Mesothelial cell of epicardium (in vitro differentiated cells): ENCODE measurements at regions not wholly inside any gene's neighbourhood (a gene's known extent, or its start where the extent isn't known, plus 50 kb on each side); places are given as distances from the start of the nearest gene placed in this dataset.
A peak's percentile ranks its signal among the peaks of the same experiment; 100 is the strongest.

ENCODE experiments used
- DNase-seq, 2 experiments: peaks; one replicate each; pipeline ENCODE4 v3.0.0; 2021; ENCODE audit warnings: low spot score in 2 of 2; ENCODE audit not compliant: unreplicated experiment in 2 of 2
- H3K27ac Mint-ChIP-seq: 2 replicates; pipeline ENCODE4 v1.8.0; 2021; ENCODE audit warnings: mixed read lengths
- H3K27me3 Mint-ChIP-seq: 2 replicates; pipeline ENCODE4 v1.8.0; 2021; ENCODE audit warnings: low read depth, mixed read lengths
- H3K36me3 Mint-ChIP-seq: 2 replicates; pipeline ENCODE4 v1.8.0; 2021; ENCODE audit warnings: mixed read lengths
- H3K4me1 Mint-ChIP-seq: 2 replicates; pipeline ENCODE4 v1.8.0; 2021; ENCODE audit warnings: mixed read lengths
- H3K4me3 Mint-ChIP-seq: 2 replicates; pipeline ENCODE4 v1.8.0; 2021; ENCODE audit warnings: mild to moderate bottlenecking, moderate library complexity, mixed read lengths
- H3K9me3 Mint-ChIP-seq: 2 replicates; pipeline ENCODE4 v1.8.0; 2021; ENCODE audit warnings: mixed read lengths
- TF ChIP-seq, protein P1 (sequence below): fragments of 200-600 bp; sonication (generic); IDR thresholded peaks from one replicate; pipeline ENCODE4 v1.5.0; 2021; ENCODE audit warnings: antibody characterized with exemption; ENCODE audit not compliant: unreplicated experiment

DNA sequence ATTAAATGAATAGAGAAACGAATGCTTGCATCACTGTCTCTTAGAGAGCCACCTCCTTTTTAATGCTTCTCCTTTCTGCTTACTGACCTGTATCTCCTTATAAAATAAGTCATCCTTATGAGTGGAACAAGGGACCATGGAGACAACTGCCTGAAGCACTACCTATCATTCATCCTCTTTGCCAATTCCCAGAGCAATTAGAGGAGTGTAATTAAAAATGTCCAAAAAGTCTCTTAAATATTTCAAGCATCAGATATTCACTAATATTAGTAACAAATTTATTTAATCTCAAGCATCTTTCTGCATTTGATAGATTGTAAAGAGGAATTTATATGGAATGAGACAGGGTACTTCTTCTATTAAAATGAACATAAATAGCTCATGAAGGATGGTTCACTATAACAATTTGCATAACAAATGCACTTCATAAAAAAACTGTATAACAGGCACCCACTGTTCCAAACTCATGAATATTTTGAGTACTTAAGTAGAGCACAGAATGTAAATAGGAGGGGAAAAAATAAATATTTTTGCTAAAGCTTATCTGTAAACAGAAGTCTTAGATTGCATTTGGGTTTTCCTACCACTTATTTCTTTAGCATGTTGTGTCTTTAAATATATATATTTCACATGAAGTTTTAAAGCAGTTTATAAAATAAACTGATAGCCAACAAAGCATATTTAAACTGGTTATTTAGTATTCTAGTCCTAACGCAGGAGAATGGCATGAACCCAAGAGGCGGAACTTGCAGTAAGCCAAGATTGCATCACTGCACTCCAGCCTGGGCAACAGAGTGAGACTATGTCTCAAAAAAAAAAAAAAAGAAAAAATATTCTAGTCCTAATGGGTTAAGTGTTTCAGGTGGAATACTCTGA is 269.3 kb downstream of the TBL1XR1 start:
- no peak for DNase-seq
- peaks cover 12% of the 10 kb centered on the region for H3K4me1 Mint-ChIP-seq
- peaks cover 2% of the 10 kb centered on the region for H3K36me3 Mint-ChIP-seq
- TF ChIP-seq, protein P1, sequence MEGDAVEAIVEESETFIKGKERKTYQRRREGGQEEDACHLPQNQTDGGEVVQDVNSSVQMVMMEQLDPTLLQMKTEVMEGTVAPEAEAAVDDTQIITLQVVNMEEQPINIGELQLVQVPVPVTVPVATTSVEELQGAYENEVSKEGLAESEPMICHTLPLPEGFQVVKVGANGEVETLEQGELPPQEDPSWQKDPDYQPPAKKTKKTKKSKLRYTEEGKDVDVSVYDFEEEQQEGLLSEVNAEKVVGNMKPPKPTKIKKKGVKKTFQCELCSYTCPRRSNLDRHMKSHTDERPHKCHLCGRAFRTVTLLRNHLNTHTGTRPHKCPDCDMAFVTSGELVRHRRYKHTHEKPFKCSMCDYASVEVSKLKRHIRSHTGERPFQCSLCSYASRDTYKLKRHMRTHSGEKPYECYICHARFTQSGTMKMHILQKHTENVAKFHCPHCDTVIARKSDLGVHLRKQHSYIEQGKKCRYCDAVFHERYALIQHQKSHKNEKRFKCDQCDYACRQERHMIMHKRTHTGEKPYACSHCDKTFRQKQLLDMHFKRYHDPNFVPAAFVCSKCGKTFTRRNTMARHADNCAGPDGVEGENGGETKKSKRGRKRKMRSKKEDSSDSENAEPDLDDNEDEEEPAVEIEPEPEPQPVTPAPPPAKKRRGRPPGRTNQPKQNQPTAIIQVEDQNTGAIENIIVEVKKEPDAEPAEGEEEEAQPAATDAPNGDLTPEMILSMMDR: no peak
- H3K9me3 Mint-ChIP-seq: peaks cover 10% of the 10 kb centered on the region
- H3K27ac Mint-ChIP-seq: no peak overlapping the region
- no peaks in the 10 kb centered on the region for H3K27me3 Mint-ChIP-seq
- no peak overlapping the region for H3K4me3 Mint-ChIP-seq

DNA sequence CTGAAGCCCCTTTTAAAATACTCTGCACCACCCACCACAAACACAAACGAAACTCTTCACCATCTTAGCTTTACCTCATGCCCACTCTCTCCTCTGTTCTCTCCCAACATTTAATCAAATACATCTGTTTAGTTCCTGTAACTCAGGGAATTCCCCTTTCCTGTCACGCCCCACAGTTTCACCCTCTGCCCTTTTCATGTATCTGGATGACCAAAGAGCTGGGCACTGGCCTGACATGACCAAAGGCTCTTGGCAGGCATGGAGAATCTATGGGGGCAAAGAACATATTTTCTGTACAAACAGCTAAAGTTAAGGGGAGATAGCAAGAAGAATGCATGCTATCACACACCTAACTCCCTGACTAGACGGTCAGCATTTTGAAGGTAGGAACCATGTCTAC is 270.0 kb downstream of the TBL1XR1 start:
- Mint-ChIP-seq H3K4me1 (peaks cover 12% of the 10 kb centered on the region), H3K27me3 (no peaks in the 10 kb centered on the region), H3K4me3 (no peak overlapping the region), H3K27ac (no peak overlapping the region), H3K9me3 (peaks cover 10% of the 10 kb centered on the region), H3K36me3 (peaks cover 2% of the 10 kb centered on the region)
- no peak for DNase-seq
- TF ChIP-seq, protein P1: no peak

DNA sequence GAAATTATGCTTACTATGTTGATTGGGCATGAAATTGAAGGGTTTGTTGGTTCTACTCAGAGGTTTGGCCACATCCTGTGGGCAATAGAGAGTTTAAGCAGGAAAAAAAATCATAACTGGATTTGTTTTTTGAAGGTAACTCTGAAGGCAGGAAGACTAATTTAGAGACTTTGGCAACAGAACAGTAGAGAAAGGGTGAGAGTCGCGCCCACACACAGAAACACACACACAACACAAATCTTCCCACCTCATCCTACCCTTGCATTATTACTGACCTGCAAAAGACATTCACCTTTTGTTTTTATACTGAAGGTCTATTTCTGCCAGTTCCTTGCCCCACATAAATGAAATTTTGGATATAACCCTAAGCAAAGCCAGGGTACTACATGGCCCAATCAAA is 270.6 kb downstream of the TBL1XR1 start:
- Mint-ChIP-seq H3K4me3 (no peak overlapping the region), H3K9me3 (peaks cover 10% of the 10 kb centered on the region), H3K27me3 (no peaks in the 10 kb centered on the region), H3K36me3 (peaks cover 2% of the 10 kb centered on the region), H3K4me1 (peaks cover 18% of the 10 kb centered on the region), H3K27ac (no peak overlapping the region)
- no peak for DNase-seq
- TF ChIP-seq, protein P1: no peak

DNA sequence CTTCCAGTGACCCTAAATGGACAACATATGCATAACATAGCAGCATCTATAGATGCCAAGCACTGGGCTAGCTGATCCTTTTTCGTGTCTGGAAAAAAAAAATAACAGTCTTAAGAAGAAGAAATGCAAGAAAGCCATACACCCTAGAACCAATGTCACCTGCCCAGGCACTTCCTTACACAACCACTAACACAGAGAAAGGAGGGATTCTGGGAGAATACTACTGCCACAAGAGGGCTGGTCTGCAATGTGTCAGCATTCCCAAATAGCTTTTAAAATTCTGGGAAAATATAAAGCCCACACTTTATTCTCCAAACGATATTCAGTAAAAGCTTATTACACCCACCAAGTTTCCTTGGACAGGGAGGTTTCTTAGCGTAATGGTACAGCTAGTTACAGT is 271.2 kb downstream of the TBL1XR1 start:
- peaks cover 10% of the 10 kb centered on the region for H3K9me3 Mint-ChIP-seq
- no peak for DNase-seq
- H3K36me3 Mint-ChIP-seq: peaks cover 2% of the 10 kb centered on the region
- H3K27ac Mint-ChIP-seq: no peak overlapping the region
- H3K4me3 Mint-ChIP-seq: no peak overlapping the region
- TF ChIP-seq, protein P1: no peak
- no peaks in the 10 kb centered on the region for H3K27me3 Mint-ChIP-seq
- H3K4me1 Mint-ChIP-seq: peaks cover 22% of the 10 kb centered on the region

DNA sequence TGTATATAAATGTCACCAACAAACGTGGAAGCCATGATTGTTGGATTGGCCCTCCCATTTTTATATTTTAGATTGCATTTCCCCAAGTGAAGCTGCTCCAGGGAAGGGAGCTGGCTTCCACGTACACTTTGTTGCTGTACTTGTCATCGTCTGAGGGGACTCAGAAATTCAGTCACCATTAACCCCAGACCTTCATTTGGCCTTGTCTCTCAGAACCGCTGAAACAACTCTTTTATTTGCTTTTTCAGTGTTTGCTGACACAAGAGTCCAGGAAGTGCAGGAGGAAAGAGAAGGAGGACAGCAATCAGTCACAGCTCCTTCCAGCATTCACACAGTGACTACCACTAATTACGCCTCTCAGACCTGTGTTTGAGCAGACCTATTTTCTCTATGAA is 276.5 kb downstream of the TBL1XR1 start:
- DNase-seq: no peak
- H3K27me3 Mint-ChIP-seq: no peaks in the 10 kb centered on the region
- H3K4me1 Mint-ChIP-seq: peaks cover 58% of the 10 kb centered on the region
- TF ChIP-seq, protein P1: no peak
- H3K27ac Mint-ChIP-seq: peak overlapping the region; percentile 69
- H3K36me3 Mint-ChIP-seq: peaks cover 3% of the 10 kb centered on the region
- no peak overlapping the region for H3K4me3 Mint-ChIP-seq
- H3K9me3 Mint-ChIP-seq: peaks cover under 1% of the 10 kb centered on the region
